Neural cell (in vitro differentiated cells): ENCODE measurements at regions not wholly inside any gene's neighbourhood (a gene's known extent, or its start where the extent isn't known, plus 50 kb on each side); places are given as distances from the start of the nearest gene placed in this dataset.

Source experiments
- EP300 ChIP-seq: fragments of 450-650 bp; conservative IDR thresholded peaks from 2 replicates; pipeline ENCODE4 v1.6.1; 2014; ENCODE audit warnings: antibody characterized with exemption, mild to moderate bottlenecking, moderate library complexity; ENCODE audit not compliant: poor library complexity, severe bottlenecking
- MXI1 ChIP-seq: fragments of 450-650 bp; conservative IDR thresholded peaks from 2 replicates; pipeline ENCODE4 v1.6.1; 2014; ENCODE audit warnings: antibody characterized with exemption, mild to moderate bottlenecking; ENCODE audit not compliant: poor library complexity, severe bottlenecking
- POLR2AphosphoS5 ChIP-seq: IDR thresholded peaks from 2 replicates; pipeline ENCODE4 v1.6.1; 2012
- RAD21 ChIP-seq: fragments of 450-650 bp; conservative IDR thresholded peaks from 2 replicates; pipeline ENCODE4 v1.6.1; 2014; ENCODE audit warnings: antibody characterized with exemption, mild to moderate bottlenecking, moderate library complexity
- TAF1 ChIP-seq: IDR thresholded peaks from 2 replicates; pipeline ENCODE4 v1.6.1; 2012; ENCODE audit warnings: low read depth
- TF ChIP-seq, protein P1 (sequence below): fragments of 450-650 bp; IDR thresholded peaks from 2 replicates; pipeline ENCODE4 v1.5.1; 2014; ENCODE audit warnings: antibody characterized with exemption, mild to moderate bottlenecking, moderate library complexity; ENCODE audit not compliant: poor library complexity, severe bottlenecking

DNA sequence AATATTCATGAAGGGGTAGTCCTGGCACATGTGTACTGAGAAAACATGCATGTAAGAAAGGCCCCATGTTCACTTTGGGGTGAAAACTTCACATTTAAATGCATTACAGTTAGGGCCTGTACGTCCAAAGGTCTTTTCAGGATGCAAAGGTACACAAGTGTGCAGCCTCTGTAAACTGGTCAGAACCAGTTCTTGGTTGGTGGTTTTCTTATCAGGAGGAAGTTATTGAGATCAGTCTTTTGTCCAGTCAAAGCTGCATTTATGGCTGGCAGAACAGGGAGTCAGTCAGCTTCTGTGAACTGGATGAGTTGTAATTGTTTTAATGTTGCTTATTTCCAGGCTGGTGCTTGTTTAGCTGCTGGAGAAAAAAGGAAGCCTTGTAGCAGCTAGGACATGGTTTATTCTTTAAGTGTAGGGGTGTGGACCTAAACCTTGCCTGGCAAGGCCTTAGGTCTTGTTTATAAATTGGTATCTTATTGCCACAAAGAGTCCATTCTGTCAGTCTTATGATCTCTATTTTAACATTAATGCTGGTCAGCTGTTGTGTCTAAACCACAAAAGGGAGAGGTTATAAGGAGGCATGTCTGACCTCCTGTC, 1906.6 kb upstream of the TENM3 start:
- TF ChIP-seq, protein P1, sequence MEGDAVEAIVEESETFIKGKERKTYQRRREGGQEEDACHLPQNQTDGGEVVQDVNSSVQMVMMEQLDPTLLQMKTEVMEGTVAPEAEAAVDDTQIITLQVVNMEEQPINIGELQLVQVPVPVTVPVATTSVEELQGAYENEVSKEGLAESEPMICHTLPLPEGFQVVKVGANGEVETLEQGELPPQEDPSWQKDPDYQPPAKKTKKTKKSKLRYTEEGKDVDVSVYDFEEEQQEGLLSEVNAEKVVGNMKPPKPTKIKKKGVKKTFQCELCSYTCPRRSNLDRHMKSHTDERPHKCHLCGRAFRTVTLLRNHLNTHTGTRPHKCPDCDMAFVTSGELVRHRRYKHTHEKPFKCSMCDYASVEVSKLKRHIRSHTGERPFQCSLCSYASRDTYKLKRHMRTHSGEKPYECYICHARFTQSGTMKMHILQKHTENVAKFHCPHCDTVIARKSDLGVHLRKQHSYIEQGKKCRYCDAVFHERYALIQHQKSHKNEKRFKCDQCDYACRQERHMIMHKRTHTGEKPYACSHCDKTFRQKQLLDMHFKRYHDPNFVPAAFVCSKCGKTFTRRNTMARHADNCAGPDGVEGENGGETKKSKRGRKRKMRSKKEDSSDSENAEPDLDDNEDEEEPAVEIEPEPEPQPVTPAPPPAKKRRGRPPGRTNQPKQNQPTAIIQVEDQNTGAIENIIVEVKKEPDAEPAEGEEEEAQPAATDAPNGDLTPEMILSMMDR = no peak
- TF ChIP-seq TAF1 (no peak), MXI1 (no peak), RAD21 (no peak), EP300 (no peak), POLR2AphosphoS5 (no peak)
